K562 (cell line): ENCODE measurements at regions not wholly inside any gene's neighbourhood (a gene's known extent, or its start where the extent isn't known, plus 50 kb on each side); places are given as distances from the start of the nearest gene placed in this dataset.

Source experiments
- ATAC-seq: fragments of 200-7000 bp; cut with Tn5 transposase; 3 replicates; pipeline ENCODE4 v1.9.1; 2020; ENCODE audit warnings: moderate library complexity
- BruUV-seq: library from RNA; stranded (reverse); fragments of 400-500 nt; replicated peaks from 2 replicates; lab custom pipeline; 2021; lab: Mats Ljungman, UMichigan
- CTCF ChIA-PET: fragments of 300-600 bp; formaldehyde crosslinking; extraction: SDS; loops from one replicate; lab custom pipeline; 2021; ENCODE audit warnings: low intra/inter-chr PET ratio; lab: Yijun Ruan, JAX
- POLR2A ChIA-PET: fragments of 300-600, 350-650 bp; sonication (Branson Sonifier 250); formaldehyde crosslinking; extraction: SDS; loops from one replicate; lab custom pipeline; 2021; ENCODE audit warnings: antibody characterized with exemption, inconsistent platforms; lab: Yijun Ruan, JAX
- DNase-seq, 4 experiments: peaks; one replicate each; pipeline versions ENCODE4 v3.0.0 to v3.0.0-alpha.2; 2011 to 2018; ENCODE audit warnings: low spot score in 3 of 4, mixed read lengths in 3 of 4; ENCODE audit errors: extremely low read depth in 1 of 4
- FAIRE-seq: peaks from 2 replicates; lab custom pipeline; 2011; peaks lifted over from hg19 to GRCh38; lab: Jason Lieb, UNC
- H2AFZ ChIP-seq: 2 replicates; pipeline ENCODE4 v1.6.0; 2011; ENCODE audit warnings: low read depth, low read length, control low read depth, inconsistent platforms
- H3K27ac ChIP-seq: fragments of 200-600 bp; 3 replicates; pipeline ENCODE4 v1.8.0; 2011; ENCODE audit warnings: low read depth, mild to moderate bottlenecking, control low read depth, inconsistent platforms, low read length, moderate library complexity, mixed read lengths; ENCODE audit errors: extremely low read depth
- H3K27me3 ChIP-seq, 2 experiments: fragments of 300-600 bp in 1 of 2; 2 replicates in 1 of 2; 3 replicates in 1 of 2; pipeline versions ENCODE4 v1.6.0 to v1.8.0; 2011; ENCODE audit warnings: inconsistent platforms in 2 of 2, low read length in 2 of 2, mild to moderate bottlenecking in 1 of 2, mixed read lengths in 1 of 2, moderate library complexity in 1 of 2; ENCODE audit not compliant: control insufficient read depth in 2 of 2, insufficient read depth in 2 of 2
- H3K36me3 ChIP-seq: fragments of 300-600 bp; 3 replicates; pipeline ENCODE4 v1.8.0; 2011; ENCODE audit warnings: mild to moderate bottlenecking, low read length, inconsistent platforms; ENCODE audit not compliant: control insufficient read depth, insufficient read depth
- H3K4me1 ChIP-seq, 2 experiments: fragments of 200-600 bp in 1 of 2; replicated peaks in 1 of 2; 2 replicates in 1 of 2; 3 replicates in 1 of 2; pipeline versions ENCODE4 v1.5.1 to v1.8.0; 2011; ENCODE audit warnings: inconsistent platforms in 2 of 2, low read length in 2 of 2, mild to moderate bottlenecking in 1 of 2, mixed read lengths in 1 of 2, moderate library complexity in 1 of 2; ENCODE audit not compliant: control insufficient read depth in 2 of 2, insufficient read depth in 2 of 2
- H3K4me2 ChIP-seq: 2 replicates; pipeline ENCODE4 v1.6.1; 2011; ENCODE audit warnings: low read length, control low read depth, inconsistent platforms, mixed read lengths; ENCODE audit not compliant: insufficient read depth
- H3K4me3 ChIP-seq: fragments of 200-600 bp; sonication (generic), shearing (Covaris generic); 2 replicates; pipeline ENCODE4 v1.5.1; 2016; ENCODE audit warnings: control low read depth, inconsistent platforms
- H3K79me2 ChIP-seq: fragments of 200-600 bp; 3 replicates; pipeline ENCODE4 v1.8.0; 2011; ENCODE audit warnings: low read length, inconsistent platforms; ENCODE audit not compliant: control insufficient read depth, insufficient read depth
- H3K9ac ChIP-seq, 2 experiments: 2 replicates each; pipeline versions ENCODE4 v1.6.0 to v1.6.1; 2011; ENCODE audit warnings: low read depth in 2 of 2, low read length in 2 of 2, control low read depth in 1 of 2, inconsistent platforms in 1 of 2, mild to moderate bottlenecking in 1 of 2, mixed read lengths in 1 of 2; ENCODE audit not compliant: insufficient read depth in 1 of 2
- H3K9me1 ChIP-seq: one replicate; pipeline ENCODE4 v1.6.0; 2011; ENCODE audit warnings: inconsistent platforms, mild to moderate bottlenecking, low read length, moderate library complexity; ENCODE audit not compliant: control insufficient read depth, insufficient read depth
- H3K9me3 ChIP-seq: replicated peaks from 2 replicates; pipeline ENCODE4 v1.5.1; 2011; ENCODE audit warnings: low read depth, low read length, inconsistent platforms; ENCODE audit not compliant: control insufficient read depth, insufficient read depth
- H4K20me1 ChIP-seq: replicated peaks from 2 replicates; pipeline ENCODE4 v1.6.1; 2011; ENCODE audit warnings: low read length, inconsistent platforms, mixed read lengths; ENCODE audit not compliant: control insufficient read depth, insufficient read depth
- BRD4 ChIP-seq: fragments of 200-600 bp; sonication (generic); IDR thresholded peaks from 2 replicates; pipeline ENCODE4 v1.6.1; 2017; ENCODE audit warnings: inconsistent platforms
- CLOCK ChIP-seq: fragments of 250-450 bp; sonication (Bioruptor Pico); IDR thresholded peaks from 2 replicates; pipeline ENCODE4 v1.4.0; 2020; ENCODE audit warnings: mild to moderate bottlenecking, moderate library complexity, borderline replicate concordance
- FOXA3 ChIP-seq, 2 experiments: fragments of 450-650 bp in 1 of 2; sonication (generic) in 1 of 2; formaldehyde crosslinking; IDR thresholded peaks in 1 of 2; conservative IDR thresholded peaks in 1 of 2; 2 replicates each; pipeline versions ENCODE4 v1.4.0 to v1.8.0; 2020 to 2022; ENCODE audit warnings: mild to moderate bottlenecking in 2 of 2, missing genetic modification reagents in 1 of 2
- MCM7 ChIP-seq, 2 experiments: fragments of 450-650 bp; IDR thresholded peaks; 2 replicates each; pipeline ENCODE4 v1.6.1; 2016 to 2018
- MNT ChIP-seq, 2 experiments: fragments of 450-650 bp; conservative IDR thresholded peaks; 2 replicates each; pipeline ENCODE4 v1.6.1; 2017; ENCODE audit warnings: mild to moderate bottlenecking in 2 of 2, moderate library complexity in 2 of 2
- MYNN ChIP-seq, 2 experiments: sonication (generic); formaldehyde crosslinking in 1 of 2; IDR thresholded peaks; 2 replicates each; pipeline versions ENCODE4 v1.5.0 to v1.6.1; 2016 to 2020; ENCODE audit warnings: antibody characterized with exemption in 1 of 2, missing genetic modification reagents in 1 of 2
- NUFIP1 ChIP-seq: fragments of 450-650 bp; IDR thresholded peaks from 2 replicates; pipeline ENCODE4 v1.6.1; 2018; ENCODE audit not compliant: partially characterized antibody
- SP1 ChIP-seq: sonication (generic); formaldehyde crosslinking; IDR thresholded peaks from 2 replicates; pipeline ENCODE4 v1.8.1; 2022; ENCODE audit warnings: mild to moderate bottlenecking, missing genetic modification reagents
- YY1 ChIP-seq, 3 experiments: IDR thresholded peaks; 2 replicates each; pipeline ENCODE4 v1.6.1; 2011; ENCODE audit warnings: low read length in 2 of 3, mild to moderate bottlenecking in 2 of 3, moderate library complexity in 2 of 3, borderline replicate concordance in 1 of 3, control low read depth in 1 of 3, low read depth in 1 of 3; ENCODE audit not compliant: insufficient read depth in 3 of 3, insufficient replicate concordance in 2 of 3, control insufficient read depth in 1 of 3, insufficient read length in 1 of 3; ENCODE audit errors: extremely low read depth in 1 of 3
- WGBS: fragments of 100-300 bp; shearing (Covaris generic); methylation state at CpG from one replicate; pipeline ENCODE4 v1.1.6; 2016; ENCODE audit warnings: low coverage, mixed read lengths; ENCODE audit not compliant: insufficient coverage; ENCODE audit errors: missing lambda C conversion rate; 5-methylcytosine and 5-hydroxymethylcytosine counted together
- in situ Hi-C: fragments of 300-500 bp; cut with MboI; formaldehyde crosslinking; loops from 4 replicates; pipeline ENCODE4 v1.15.0; 2018; ENCODE audit warnings: inconsistent platforms, mixed read lengths
- intact Hi-C: fragments of 100-400 bp; cut with micrococcal nuclease; formaldehyde crosslinking; loops from 2 replicates; pipeline ENCODE4 v1.14.2; 2022
- TF ChIP-seq, protein P1 (sequence below): fragments of 450-650 bp; formaldehyde crosslinking; IDR thresholded peaks from 2 replicates; pipeline ENCODE4 v1.4.0; 2020; ENCODE audit warnings: mild to moderate bottlenecking, moderate library complexity

- TF ChIP-seq, protein P1, sequence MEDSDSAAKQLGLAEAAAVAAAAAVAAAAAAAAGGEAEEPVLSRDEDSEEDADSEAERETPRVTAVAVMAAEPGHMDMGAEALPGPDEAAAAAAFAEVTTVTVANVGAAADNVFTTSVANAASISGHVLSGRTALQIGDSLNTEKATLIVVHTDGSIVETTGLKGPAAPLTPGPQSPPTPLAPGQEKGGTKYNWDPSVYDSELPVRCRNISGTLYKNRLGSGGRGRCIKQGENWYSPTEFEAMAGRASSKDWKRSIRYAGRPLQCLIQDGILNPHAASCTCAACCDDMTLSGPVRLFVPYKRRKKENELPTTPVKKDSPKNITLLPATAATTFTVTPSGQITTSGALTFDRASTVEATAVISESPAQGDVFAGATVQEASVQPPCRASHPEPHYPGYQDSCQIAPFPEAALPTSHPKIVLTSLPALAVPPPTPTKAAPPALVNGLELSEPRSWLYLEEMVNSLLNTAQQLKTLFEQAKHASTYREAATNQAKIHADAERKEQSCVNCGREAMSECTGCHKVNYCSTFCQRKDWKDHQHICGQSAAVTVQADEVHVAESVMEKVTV = no peak
- TF ChIP-seq NUFIP1 (no peak), CLOCK (no peak)
These were observed 390.7 kb downstream of the PLK2 start (continued) for GRCh38 chr5:58069016-58069705.

- BruUV-seq = no TSS peak
- H3K4me2 ChIP-seq = no peak overlapping the region
- H3K9ac ChIP-seq = no peak overlapping the region
- H3K4me3 ChIP-seq = no peak overlapping the region
- H3K79me2 ChIP-seq = no peaks in the 10 kb centered on the region
- DNase-seq = no peak
- H3K9me1 ChIP-seq = no peaks in the 10 kb centered on the region
- FAIRE-seq = no peak
- TF ChIP-seq YY1 (IDR thresholded peaks at IDR 0.05; ENCODE audit: borderline replicate concordance in 1 of 3, control insufficient read depth in 1 of 3, extremely low read depth in 1 of 3, insufficient read depth in 3 of 3, insufficient read length in 1 of 3, insufficient replicate concordance in 2 of 3, low read depth in 1 of 3, low read length in 2 of 3) (no peak), MCM7 (IDR thresholded peaks at IDR 0.05) (no peak), MNT (conservative IDR thresholded peaks at IDR 0.05) (no peak), MYNN (IDR thresholded peaks at IDR 0.05) (no peak), MYNN (CRISPR knock-in tag; IDR thresholded peaks at IDR 0.05) (no peak), BRD4 (no peak), SP1 (CRISPR knock-in tag) (no peak), FOXA3 (CRISPR knock-in tag; conservative IDR thresholded peaks at IDR 0.05 in 1 of 2, IDR thresholded peaks at IDR 0.05 in 1 of 2) (no peak)
- no peaks in the 10 kb centered on the region for H3K4me1 ChIP-seq
- in situ Hi-C loops (no loop called here), intact Hi-C loops (loop anchor here (10.0 kb wide), 1 partner anchor 172 kb away; no protein-coding TSS in a partner anchor)
- no peak overlapping the region for H3K27ac ChIP-seq
- 0% methylated on average over 1 of the region's 1 CpG for WGBS
- ATAC-seq = no peak
- H4K20me1 ChIP-seq = no peaks in the 10 kb centered on the region
- ChIA-PET POLR2A (no interaction called here), CTCF (no interaction called here)
- no peaks in the 10 kb centered on the region for H3K27me3 ChIP-seq
- H3K9me3 ChIP-seq = no peaks in the 10 kb centered on the region
- no peak overlapping the region for H2AFZ ChIP-seq
- H3K36me3 ChIP-seq = no peaks in the 10 kb centered on the region
These were observed 393.3 kb downstream of the PLK2 start for GRCh38 chr5:58066557-58066956.
